Spleen (tissue), 7 donors: ENCODE measurements at regions not wholly inside any gene's neighbourhood (a gene's known extent, or its start where the extent isn't known, plus 50 kb on each side); places are given as distances from the start of the nearest gene placed in this dataset.

Source experiments
- CTCF ChIP-seq, 11 experiments: fragments of 200-600 bp in 7 of 11; fragments of 450-650 bp in 4 of 11; sonication (generic) in 4 of 11; IDR thresholded peaks in 8 of 11; conservative IDR thresholded peaks in 3 of 11; 1 replicate in 7 of 11; 2 replicates in 4 of 11; pipeline versions ENCODE4 v1.4.0 to v1.8.0; 2016 to 2021; ENCODE audit warnings: antibody characterized with exemption in 11 of 11, inconsistent platforms in 4 of 11, mild to moderate bottlenecking in 1 of 11
- POLR2A ChIP-seq, 3 donors: fragments of 450-650 bp; IDR thresholded peaks; one replicate each; pipeline ENCODE4 v1.5.1; 2017; ENCODE audit warnings: antibody characterized with exemption in 3 of 3, mild to moderate bottlenecking in 1 of 3
- POLR2AphosphoS5 ChIP-seq, 3 donors: sonication (generic); formaldehyde crosslinking; IDR thresholded peaks; one replicate each; pipeline ENCODE4 v1.5.1; 2017; ENCODE audit warnings: antibody characterized with exemption in 3 of 3
- donor health status: DM: no; HTN: no; CAD: no; lungs with moderate emphysema.
- donor health status: DM: no; HTN: no; CAD: no.
- donor health status: DM: no; HTN: no; CAD: no.

GRCh38 chrX:5233830-5234229 is 994.8 kb downstream of the NLGN4X start:
- TF ChIP-seq CTCF (IDR thresholded peaks at IDR 0.05 in 8 of 11, conservative IDR thresholded peaks at IDR 0.05 in 3 of 11) (no peak), POLR2A (IDR thresholded peaks at IDR 0.05) (no peak), POLR2AphosphoS5 (IDR thresholded peaks at IDR 0.05) (no peak)
